H1 (cell line): ENCODE measurements at regions not wholly inside any gene's neighbourhood (a gene's known extent, or its start where the extent isn't known, plus 50 kb on each side); places are given as distances from the start of the nearest gene placed in this dataset.

Experiments used
- CBX5 ChIP-seq: fragments of 300-800, 300-1000 bp; sonication (generic); IDR thresholded peaks from 2 replicates; pipeline ENCODE4 v1.7.1; 2016; ENCODE audit warnings: antibody characterized with exemption, low read length, low read depth
- CEBPB ChIP-seq: IDR thresholded peaks from 2 replicates; pipeline ENCODE4 v1.6.1; 2012; ENCODE audit warnings: low read depth, low read length
- CHD2 ChIP-seq: IDR thresholded peaks from 2 replicates; pipeline ENCODE4 v1.6.1; 2012; ENCODE audit warnings: low read length, improper control_type of control experiment
- CHD7 ChIP-seq: fragments of 300-600 bp; sonication (generic); IDR thresholded peaks from 2 replicates; pipeline ENCODE4 v1.7.1; 2012; ENCODE audit warnings: low read length, moderate library complexity, mild to moderate bottlenecking, inconsistent platforms; ENCODE audit not compliant: insufficient replicate concordance
- JUND ChIP-seq: IDR thresholded peaks from 2 replicates; pipeline ENCODE4 v1.6.1; 2011; ENCODE audit warnings: mild to moderate bottlenecking, improper control_type of control experiment, low read length
- KDM1A ChIP-seq: fragments of 200-600, 300-600 bp; sonication (generic); IDR thresholded peaks from 2 replicates; pipeline ENCODE4 v1.7.1; 2016; ENCODE audit warnings: mild to moderate bottlenecking, low read length, borderline replicate concordance
- KDM5A ChIP-seq: fragments of 200-600 bp; IDR thresholded peaks from 2 replicates; pipeline ENCODE4 v1.7.1; 2012; ENCODE audit warnings: mild to moderate bottlenecking, low read length, inconsistent platforms, mixed read lengths
- SP2 ChIP-seq: IDR thresholded peaks from 2 replicates; pipeline ENCODE4 v1.6.1; 2012; ENCODE audit warnings: mild to moderate bottlenecking, low read length, inconsistent platforms
- SP4 ChIP-seq: IDR thresholded peaks from 2 replicates; pipeline ENCODE4 v1.6.1; 2012; ENCODE audit warnings: low read length, inconsistent platforms
- TAF1 ChIP-seq: IDR thresholded peaks from 2 replicates; pipeline ENCODE4 v1.6.1; 2011; ENCODE audit warnings: mild to moderate bottlenecking, low read depth, low read length

- TF ChIP-seq CHD7 (no peak), CEBPB (no peak), JUND (no peak), CBX5 (no peak), SP4 (no peak), KDM1A (no peak), TAF1 (no peak), CHD2 (no peak), SP2 (no peak), KDM5A (no peak)
Measured at GRCh38 chr3:148253713-148254112, 444.0 kb upstream of the AGTR1 start (continued).
